IMR-90 (cell line): ENCODE measurements at regions not wholly inside any gene's neighbourhood (a gene's known extent, or its start where the extent isn't known, plus 50 kb on each side); places are given as distances from the start of the nearest gene placed in this dataset.

Experiments
- CEBPB ChIP-seq: IDR thresholded peaks from 2 replicates; pipeline ENCODE4 v1.6.1; 2012; ENCODE audit warnings: low read depth, low read length, improper control_type of control experiment
- CTCF ChIP-seq: conservative IDR thresholded peaks from 2 replicates; pipeline ENCODE4 v1.5.1; 2012; ENCODE audit warnings: mild to moderate bottlenecking, low read depth, low read length, improper control_type of control experiment
- ELK1 ChIP-seq: fragments of 150-350 bp; IDR thresholded peaks from 2 replicates; pipeline ENCODE4 v1.6.1; 2016; ENCODE audit warnings: low read depth, mild to moderate bottlenecking, low read length, moderate library complexity, borderline replicate concordance
- MAFK ChIP-seq: IDR thresholded peaks from 2 replicates; pipeline ENCODE4 v1.6.1; 2012; ENCODE audit warnings: low read depth, low read length, improper control_type of control experiment
- MXI1 ChIP-seq: IDR thresholded peaks from 2 replicates; pipeline ENCODE4 v1.6.1; 2012; ENCODE audit warnings: low read depth, mild to moderate bottlenecking, low read length, moderate library complexity, borderline replicate concordance
- NFE2L2 ChIP-seq: fragments of 150-350 bp; IDR thresholded peaks from 2 replicates; pipeline ENCODE4 v1.6.1; 2016; ENCODE audit warnings: low read depth, mild to moderate bottlenecking, low read length
- POLR2A ChIP-seq: IDR thresholded peaks from 2 replicates; pipeline ENCODE4 v1.6.1; 2012; ENCODE audit warnings: mild to moderate bottlenecking, low read depth, low read length
- RAD21 ChIP-seq: IDR thresholded peaks from 2 replicates; pipeline ENCODE4 v1.6.1; 2012; ENCODE audit warnings: low read length, improper control_type of control experiment
- RCOR1 ChIP-seq: IDR thresholded peaks from 2 replicates; pipeline ENCODE4 v1.6.1; 2012; ENCODE audit warnings: mild to moderate bottlenecking, low read length, improper control_type of control experiment; ENCODE audit not compliant: insufficient replicate concordance
- RFX5 ChIP-seq: IDR thresholded peaks from 2 replicates; pipeline ENCODE4 v1.8.0; 2012; ENCODE audit warnings: low read depth, mild to moderate bottlenecking, low read length, moderate library complexity
- SMC3 ChIP-seq: fragments of 150-350 bp; IDR thresholded peaks from 2 replicates; pipeline ENCODE4 v1.6.1; 2016; ENCODE audit warnings: low read depth, mild to moderate bottlenecking, antibody characterized with exemption, low read length, moderate library complexity
- USF2 ChIP-seq: fragments of 150-350 bp; IDR thresholded peaks from 2 replicates; pipeline ENCODE4 v1.6.1; 2017; ENCODE audit warnings: mild to moderate bottlenecking, antibody characterized with exemption, low read length, low read depth

GRCh38 chr3:161798016-161798415 is 301.4 kb downstream of the OTOL1 start:
- no peak for TF ChIP-seq CTCF
- TF ChIP-seq RAD21, result no peak
- no peak for TF ChIP-seq POLR2A
- TF ChIP-seq RCOR1, result no peak
- TF ChIP-seq RFX5, result no peak
- TF ChIP-seq MXI1, result no peak
- no peak for TF ChIP-seq USF2
- TF ChIP-seq NFE2L2, result no peak
- TF ChIP-seq SMC3, result no peak
- TF ChIP-seq ELK1, result no peak
- TF ChIP-seq CEBPB, result no peak
- no peak for TF ChIP-seq MAFK
